ENCODE measurements at regions not wholly inside any gene's neighbourhood (a gene's known extent, or its start where the extent isn't known, plus 50 kb on each side); places are given as distances from the start of the nearest gene placed in this dataset.

GRCh38 chr11:29012507-29012906 is 904.3 kb downstream of the METTL15 start:
- TF ChIP-seq CTCF (IDR thresholded peaks at IDR 0.05; ENCODE audit: control insufficient read depth, insufficient read depth, low read depth, low read length, missing control alignments), result no peak
- DNase-seq (ENCODE audit: low read depth), result no peak
- H3K4me3 ChIP-seq (ENCODE audit: control insufficient read depth, low read depth, low read length), result no peak overlapping the region

- no peak for TF ChIP-seq CTCF (IDR thresholded peaks at IDR 0.05; ENCODE audit: control insufficient read depth, insufficient read depth, low read depth, low read length, missing control alignments)
- no peak overlapping the region for H3K4me3 ChIP-seq (ENCODE audit: control insufficient read depth, low read depth, low read length)
- DNase-seq (ENCODE audit: low read depth), result peak; percentile 38
These were observed 901.2 kb downstream of the METTL15 start for GRCh38 chr11:29009426-29009825.

- H3K4me3 ChIP-seq (ENCODE audit: control insufficient read depth, low read depth, low read length), result no peak overlapping the region
- no peak for TF ChIP-seq CTCF (IDR thresholded peaks at IDR 0.05; ENCODE audit: control insufficient read depth, insufficient read depth, low read depth, low read length, missing control alignments)
- DNase-seq (ENCODE audit: low read depth), result no peak
These were observed 900.3 kb downstream of the METTL15 start for GRCh38 chr11:29008481-29008880.

- TF ChIP-seq CTCF (IDR thresholded peaks at IDR 0.05; ENCODE audit: control insufficient read depth, insufficient read depth, low read depth, low read length, missing control alignments), result no peak
- no peak overlapping the region for H3K4me3 ChIP-seq (ENCODE audit: control insufficient read depth, low read depth, low read length)
- DNase-seq (ENCODE audit: low read depth), result no peak
These were observed 898.5 kb downstream of the METTL15 start for GRCh38 chr11:29006668-29007067.

- no peak for TF ChIP-seq CTCF (IDR thresholded peaks at IDR 0.05; ENCODE audit: control insufficient read depth, insufficient read depth, low read depth, low read length, missing control alignments)
- no peak overlapping the region for H3K4me3 ChIP-seq (ENCODE audit: control insufficient read depth, low read depth, low read length)
- no peak for DNase-seq (ENCODE audit: low read depth)
These were observed 897.3 kb downstream of the METTL15 start for GRCh38 chr11:29005401-29005980.

- TF ChIP-seq CTCF (IDR thresholded peaks at IDR 0.05; ENCODE audit: control insufficient read depth, insufficient read depth, low read depth, low read length, missing control alignments), result no peak
- DNase-seq (ENCODE audit: low read depth), result no peak
- no peak overlapping the region for H3K4me3 ChIP-seq (ENCODE audit: control insufficient read depth, low read depth, low read length)
These were observed 894.6 kb downstream of the METTL15 start for GRCh38 chr11:29002816-29003215.

- no peak for TF ChIP-seq CTCF (IDR thresholded peaks at IDR 0.05; ENCODE audit: control insufficient read depth, insufficient read depth, low read depth, low read length, missing control alignments)
- DNase-seq (ENCODE audit: low read depth), result no peak
- H3K4me3 ChIP-seq (ENCODE audit: control insufficient read depth, low read depth, low read length), result no peak overlapping the region
These were observed 891.4 kb downstream of the METTL15 start for GRCh38 chr11:28999620-29000019.
